PC-3 (cell line): ENCODE measurements at regions not wholly inside any gene's neighbourhood (a gene's known extent, or its start where the extent isn't known, plus 50 kb on each side); places are given as distances from the start of the nearest gene placed in this dataset.
"Not testable (repeated sequence)": the region's sequence is repeated elsewhere in the genome, so short reads cannot be mapped to it uniquely, and the experiment has no call there.

Experiments used
- CTCF ChIP-seq: fragments of 300-600 bp; sonication (generic); conservative IDR thresholded peaks from 2 replicates; pipeline ENCODE4 v1.5.1; 2017; ENCODE audit warnings: antibody characterized with exemption, low read depth, mild to moderate bottlenecking, low read length
- EZH2 ChIP-seq: fragments of 300-600 bp; sonication (generic); IDR thresholded peaks from one replicate; pipeline ENCODE4 v1.6.1; 2017; ENCODE audit warnings: antibody characterized with exemption, mild to moderate bottlenecking, low read length; ENCODE audit not compliant: unreplicated experiment

- TF ChIP-seq CTCF, EZH2: not testable (repeated sequence)
Observed at GRCh38 chr22:16901579-16901978, 76.4 kb upstream of the XKR3 start.
